Activated T-cell treated with anti-CD3 and anti-CD28 coated beads, Interleukin-2, amount 50 U/mL, for 1 hour (primary cell): ENCODE measurements at regions not wholly inside any gene's neighbourhood (a gene's known extent, or its start where the extent isn't known, plus 50 kb on each side); places are given as distances from the start of the nearest gene placed in this dataset.
"Not testable (repeated sequence)": the region's sequence is repeated elsewhere in the genome, so short reads cannot be mapped to it uniquely, and the experiment has no call there.

ENCODE experiments used
- DNase-seq: peaks from one replicate; pipeline ENCODE4 v3.0.0-alpha.2; 2020

DNA sequence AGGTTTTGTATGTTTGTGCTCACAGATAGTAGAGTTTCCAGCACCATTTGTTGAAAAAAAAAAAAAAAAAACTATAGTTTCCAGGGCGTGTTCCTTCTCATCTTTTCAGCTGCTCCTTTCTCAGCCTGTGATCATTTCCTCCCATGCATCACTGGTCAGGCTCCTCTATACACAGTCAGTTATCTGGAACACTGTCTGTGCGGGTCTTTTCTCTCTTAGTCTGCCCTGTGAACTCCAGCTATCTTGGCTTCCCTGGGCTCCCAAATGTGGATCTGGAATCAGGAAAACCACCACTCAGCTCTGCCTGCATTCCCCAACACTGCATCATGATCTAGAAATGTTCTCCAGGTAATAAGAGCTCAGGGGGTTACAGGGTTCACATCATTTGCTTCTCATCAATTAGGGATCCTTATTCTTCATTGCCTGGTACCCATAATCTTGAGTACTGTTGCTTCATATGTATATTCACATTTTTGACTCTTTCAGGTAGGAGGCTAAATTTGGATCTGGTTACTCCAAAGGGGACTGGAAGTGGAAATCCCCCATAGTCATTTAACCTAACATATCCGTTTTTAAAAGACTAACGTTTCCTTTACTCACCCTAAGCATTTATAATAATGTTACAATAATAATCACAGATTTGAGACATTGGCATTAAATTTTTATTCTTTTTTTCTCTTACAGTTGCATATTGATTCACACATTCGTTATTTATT is 221.8 kb upstream of the KLF3 start:
- no peak for DNase-seq

DNA sequence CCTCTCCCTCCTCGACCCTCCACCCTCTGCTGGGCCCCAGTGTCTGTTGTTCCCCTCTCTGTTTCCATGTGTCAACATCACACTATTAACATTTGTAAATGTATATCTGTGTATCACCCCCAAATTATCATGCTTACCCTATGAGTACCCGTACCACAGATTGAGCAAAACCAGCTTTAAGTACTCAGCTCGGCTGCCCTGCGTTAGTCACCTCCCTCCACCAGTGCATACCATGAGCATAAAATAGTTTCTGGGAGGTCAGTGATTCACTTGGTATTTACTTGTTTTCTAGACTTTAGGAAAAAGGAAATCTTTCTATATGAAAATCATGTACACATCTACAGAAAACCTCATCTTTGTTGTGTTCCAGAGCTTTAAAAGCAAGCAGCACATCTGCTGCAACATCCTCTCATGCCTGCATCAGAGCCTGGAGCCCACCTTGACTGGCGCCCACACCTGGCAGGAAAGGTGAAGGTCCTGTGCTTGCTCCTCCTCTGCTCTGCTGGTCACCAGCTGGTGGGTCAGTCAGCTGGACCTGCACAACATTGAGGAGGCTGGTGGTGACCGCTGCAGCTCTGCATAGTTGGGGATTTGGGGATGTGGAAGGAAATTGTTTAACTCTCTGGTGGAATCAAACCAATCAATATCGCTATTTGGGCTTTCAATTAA is 214.4 kb upstream of the KLF3 start:
- no peak for DNase-seq

DNA sequence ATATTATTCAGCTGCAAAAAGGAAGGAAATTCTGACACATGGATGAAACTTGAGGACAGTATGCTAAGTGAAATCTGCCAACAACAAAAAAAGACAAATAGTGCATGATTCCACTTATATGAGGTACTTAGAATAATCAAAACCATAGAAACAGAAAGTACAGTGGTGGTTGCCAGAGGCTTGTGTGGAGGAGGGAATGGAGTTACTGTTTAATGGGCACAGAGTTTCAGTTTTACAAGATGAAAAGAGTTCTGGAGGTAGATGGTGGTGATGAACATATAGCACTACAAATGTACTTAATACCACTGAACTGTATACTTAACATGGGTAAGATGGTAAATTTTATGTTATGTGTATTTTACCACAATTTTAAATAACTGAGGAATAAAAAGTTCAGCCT is 212.0 kb upstream of the KLF3 start:
- no peak for DNase-seq

DNA sequence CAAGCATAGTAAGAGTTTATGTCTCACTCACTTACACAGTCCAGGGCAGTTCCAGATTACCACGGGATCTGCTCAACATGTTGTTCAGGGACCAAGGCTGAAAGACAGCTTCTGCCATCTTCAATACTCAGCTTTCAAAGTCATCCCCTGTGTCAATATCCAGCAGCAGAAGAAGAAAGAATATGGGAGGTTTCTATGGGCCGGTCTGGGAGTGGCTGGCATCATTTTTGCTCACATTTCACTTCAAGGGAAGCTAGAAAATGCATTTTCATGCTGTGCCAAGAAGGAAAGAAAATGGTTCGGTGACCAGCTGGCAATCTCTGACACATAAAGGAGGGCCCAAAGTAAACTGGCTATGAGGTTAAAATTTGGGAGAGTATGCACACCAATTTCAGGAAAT is 211.5 kb upstream of the KLF3 start:
- no peak for DNase-seq

DNA sequence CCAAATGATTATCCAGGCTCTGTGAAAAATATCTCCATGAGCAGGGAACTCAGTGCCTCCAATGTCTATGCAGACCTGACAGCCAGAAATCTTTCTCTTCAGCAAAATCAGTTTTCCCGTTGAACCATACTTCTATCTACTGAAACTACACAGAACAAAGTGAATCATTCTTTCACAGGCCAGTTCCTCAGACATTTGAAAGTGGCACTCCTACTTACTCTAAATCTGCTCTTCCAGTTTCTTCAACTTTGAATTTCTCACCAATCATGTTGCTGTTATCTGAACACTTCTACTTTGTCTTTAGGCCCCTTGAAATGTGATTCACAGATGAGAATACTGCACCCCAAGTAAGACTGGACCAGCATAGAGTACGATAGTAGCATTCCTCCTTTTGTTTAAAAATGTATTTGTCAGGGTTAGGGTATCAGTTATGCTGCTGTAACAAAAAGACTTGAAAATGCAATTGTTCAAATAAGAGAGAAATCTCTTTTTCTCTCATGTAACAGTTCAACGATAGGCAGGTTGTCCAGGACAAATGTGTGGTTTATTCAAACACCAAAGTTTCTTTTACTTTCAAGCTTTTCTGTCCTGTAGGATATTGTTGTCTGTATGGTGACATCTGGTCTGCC is 210.6 kb upstream of the KLF3 start:
- no peak for DNase-seq

DNA sequence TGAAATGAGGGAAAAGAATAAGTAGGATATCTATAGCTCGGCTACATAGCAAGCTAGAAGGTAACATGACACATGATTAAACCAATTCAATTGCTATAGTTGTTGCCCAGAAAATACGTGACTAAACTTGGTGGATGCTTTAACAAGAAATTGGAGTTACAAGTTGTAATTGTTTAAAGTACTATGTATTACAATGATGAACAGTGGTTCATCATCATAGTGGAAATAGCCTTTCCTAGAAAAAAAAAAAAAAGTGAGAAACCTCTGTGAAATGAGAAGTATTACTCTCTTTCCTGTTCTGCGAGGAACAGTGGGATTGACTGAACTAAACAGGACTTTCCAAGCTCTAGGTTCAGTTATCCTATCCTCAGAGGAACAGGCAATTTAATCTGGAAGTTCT is 209.7 kb upstream of the KLF3 start:
- DNase-seq, result no peak

DNA sequence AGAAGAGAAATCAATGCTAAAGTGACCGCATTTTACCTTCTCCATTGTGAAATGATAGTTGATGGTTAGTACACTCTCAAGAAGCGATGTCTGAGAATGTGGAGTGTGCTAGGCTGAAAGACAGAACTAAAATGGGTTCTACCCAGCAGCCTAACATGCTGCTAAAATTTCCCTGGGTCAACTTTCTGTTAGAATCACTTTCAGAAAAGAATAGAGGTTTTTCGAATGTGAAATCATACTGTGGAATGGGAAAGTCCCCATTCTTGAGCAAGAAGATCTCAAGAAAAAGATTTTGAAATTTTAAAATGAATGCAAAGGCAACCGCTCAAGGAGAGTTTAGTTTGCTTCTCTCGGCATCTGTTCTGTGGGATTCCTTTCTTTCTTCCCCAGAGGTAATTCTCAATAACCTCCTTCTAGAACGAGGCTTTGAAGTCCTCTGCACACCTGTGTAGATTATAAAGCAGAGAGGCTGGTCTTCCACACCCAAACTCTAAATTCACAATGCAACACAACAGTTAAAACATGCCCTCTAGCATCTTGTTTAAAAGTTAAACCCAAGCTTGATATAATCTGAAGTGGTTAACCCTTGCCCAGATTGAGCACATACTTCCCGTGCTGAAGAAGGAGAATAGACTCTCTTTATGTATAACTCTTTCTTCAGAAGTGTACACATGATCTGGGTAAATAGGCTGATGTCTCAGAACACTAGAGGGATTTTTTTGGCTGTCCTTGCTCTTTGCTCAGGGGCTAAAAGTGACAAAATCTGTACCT is 208.7 kb upstream of the KLF3 start:
- no peak for DNase-seq

DNA sequence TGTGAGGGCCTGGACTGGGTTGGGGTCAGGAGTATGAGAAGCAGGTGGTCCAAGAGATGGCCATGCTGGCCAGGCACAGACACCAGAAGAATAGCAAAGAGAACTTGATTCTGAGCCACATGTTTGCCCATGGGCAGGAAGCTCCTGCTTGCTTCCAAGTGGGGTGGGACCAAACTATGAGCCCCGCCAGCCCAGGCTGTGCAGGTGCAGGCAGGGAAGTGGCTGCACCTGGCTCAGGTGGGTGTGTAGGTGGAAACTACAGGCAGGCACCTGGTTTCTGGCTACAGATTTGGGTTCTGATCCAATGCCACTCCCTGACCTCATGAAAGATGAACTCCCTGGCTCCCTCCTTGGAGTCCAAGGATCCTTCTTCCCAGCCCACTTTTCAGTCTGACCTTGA is 207.9 kb upstream of the KLF3 start:
- DNase-seq, result no peak

DNA sequence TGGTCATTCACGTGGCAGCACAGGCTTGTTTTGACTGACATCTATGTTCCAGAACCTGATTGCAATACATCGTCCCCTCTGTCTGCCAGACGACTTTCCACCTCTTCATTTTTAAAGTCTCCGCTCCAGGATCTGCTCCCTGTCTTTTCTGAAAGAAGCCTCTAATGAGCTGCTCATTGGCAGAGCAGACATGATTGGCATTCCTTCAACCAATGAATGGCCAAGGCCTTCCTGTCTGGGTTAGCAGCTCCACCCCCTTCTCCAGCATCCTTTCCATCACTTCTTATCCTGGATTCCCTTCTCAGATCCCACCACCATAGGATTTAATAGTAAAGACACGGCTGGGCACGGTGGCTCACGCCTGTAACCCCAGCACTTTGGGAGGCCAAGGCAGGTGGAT is 202.7 kb upstream of the KLF3 start:
- no peak for DNase-seq

DNA sequence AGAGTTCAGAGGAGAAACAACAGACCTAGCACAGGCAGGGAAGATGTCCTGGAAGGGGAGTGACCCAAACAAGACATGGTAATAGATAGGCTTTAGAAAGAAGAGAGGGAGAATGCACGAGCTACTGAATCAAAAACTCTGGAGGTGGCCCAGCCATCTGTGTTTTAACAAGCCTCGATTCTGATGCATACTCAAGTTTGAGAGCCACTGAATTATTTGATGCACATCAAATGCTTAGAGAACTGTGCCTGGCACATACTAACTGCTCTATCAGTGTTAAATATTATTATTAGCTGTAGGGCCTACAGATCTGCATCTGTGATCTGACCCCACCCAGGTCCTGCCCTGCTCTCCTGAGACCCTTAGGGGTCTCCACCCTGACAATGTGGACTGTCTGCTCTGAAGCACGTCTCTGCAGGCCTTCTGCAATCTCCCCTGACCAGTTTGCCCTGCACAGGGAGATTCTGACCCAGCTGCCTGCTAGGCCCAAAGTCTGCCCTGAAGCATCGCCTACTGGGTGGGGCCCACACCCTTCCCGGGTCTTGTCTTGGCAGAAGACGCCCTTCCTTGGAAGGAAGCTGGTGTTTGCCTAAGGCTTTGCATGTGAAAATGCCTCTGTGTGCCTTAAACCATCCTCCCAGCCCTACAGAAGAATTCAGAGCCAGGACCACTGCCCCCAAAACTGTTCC is 201.5 kb upstream of the KLF3 start:
- DNase-seq, result no peak

DNA sequence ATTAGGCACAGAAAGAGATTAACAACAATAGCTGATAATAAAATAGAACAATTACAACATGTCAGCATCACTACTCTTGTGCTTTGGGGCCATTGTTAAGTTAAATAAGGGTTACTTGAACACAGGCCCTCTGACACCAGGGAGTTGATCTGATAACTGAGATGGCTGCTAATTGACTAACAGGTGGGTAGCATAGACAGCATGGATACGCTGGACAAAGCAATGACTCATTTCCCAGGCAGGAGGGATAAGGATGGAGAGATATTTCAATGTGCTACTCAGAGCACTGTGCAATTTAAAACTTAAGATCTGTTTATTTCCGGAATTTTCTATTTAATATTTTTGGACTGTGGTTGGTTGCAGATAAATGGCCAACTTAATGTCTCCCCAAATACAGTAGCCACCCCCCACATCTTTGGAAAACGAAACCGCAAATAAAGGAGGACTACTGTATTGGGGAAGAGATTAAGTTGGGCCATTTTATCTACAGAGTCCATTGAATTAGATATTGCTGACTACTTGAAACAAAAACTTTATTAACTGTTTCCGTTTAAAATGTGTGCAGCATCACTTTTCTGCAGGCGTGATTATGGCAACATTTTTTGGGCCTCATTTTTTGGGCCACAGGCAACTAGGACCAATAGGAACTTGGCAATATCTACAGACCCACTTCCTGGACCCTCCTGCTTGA is 200.6 kb upstream of the KLF3 start:
- no peak for DNase-seq

DNA sequence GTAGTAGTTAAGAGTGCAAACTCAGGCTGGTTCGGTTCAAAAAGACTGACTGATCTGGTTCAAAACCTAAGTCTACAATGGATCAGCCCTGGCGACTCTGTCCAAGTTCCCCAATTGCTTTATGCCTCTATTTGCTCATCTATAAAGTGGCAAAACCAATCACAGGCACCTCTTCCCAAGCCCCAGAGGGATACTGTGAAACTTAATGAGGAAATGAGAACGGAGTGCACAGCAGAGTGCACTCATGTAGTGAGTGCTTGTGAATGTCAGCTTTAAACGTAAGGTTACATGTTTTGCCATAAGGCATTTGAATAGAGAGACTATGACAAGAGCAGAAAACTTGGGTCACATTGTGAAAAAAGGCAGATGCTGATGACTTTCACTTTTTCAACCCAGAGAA is 199.7 kb upstream of the KLF3 start:
- DNase-seq, result no peak

DNA sequence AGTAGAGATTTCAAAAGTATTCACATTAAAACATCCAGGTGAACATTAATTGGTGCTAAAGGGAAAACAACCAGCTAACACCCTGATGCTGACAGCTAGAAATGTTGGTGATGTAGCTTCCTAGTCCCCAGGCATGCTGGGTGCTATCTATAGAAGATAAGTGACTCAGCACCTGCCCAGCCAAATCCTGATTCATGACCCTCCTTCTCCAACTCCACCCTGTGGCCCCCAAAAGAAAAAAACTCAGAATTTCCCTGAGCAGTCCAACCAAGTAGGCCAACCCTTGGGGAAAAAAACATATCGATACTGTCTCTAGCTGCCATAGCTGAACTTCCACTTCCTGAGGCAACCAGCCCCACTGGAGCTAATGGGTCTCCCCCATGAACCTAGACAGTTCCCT is 197.6 kb upstream of the KLF3 start:
- no peak for DNase-seq

DNA sequence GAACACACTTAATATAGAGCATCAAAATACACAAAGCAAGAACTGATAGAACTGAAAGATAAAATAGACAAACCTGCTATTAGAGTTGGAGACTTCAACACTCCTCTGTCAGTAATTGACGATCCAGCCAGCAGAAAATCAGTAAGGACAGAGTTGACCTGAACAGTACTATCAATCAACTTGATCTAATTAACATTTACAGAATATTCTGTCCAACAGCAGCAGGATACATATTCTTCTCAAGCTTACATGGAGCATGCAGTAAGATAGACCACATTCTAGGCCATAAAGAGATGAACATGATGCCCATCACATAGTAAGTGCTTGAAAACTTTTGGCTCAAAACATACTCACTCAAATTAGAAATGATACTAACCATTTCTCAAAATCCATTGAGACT is 196.7 kb upstream of the KLF3 start:
- no peak for DNase-seq

DNA sequence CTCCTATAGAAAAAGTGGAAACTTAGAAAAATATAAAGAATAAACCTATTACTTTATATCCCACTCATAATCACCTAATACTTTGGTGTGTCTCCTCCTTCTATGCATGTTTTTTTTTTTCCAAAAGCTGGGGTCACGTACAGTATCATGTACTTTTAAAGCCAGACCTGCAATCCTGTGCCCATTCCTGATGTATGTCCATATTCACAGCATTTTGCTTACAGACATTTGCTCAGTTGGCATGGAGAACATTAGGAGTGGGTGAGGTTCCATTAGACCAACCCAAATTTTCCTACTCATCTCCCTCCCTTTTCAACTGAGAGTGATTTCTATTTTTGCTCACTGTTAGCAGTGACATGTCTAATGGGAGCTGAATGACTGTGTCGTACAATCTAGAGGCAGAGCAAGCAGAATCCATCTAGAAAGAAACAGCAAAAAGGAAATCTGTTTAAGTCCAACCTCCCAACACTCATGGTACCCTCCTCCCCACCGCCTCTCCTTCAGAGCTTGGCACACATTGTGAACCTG is 195.6 kb upstream of the KLF3 start:
- DNase-seq, result no peak

DNA sequence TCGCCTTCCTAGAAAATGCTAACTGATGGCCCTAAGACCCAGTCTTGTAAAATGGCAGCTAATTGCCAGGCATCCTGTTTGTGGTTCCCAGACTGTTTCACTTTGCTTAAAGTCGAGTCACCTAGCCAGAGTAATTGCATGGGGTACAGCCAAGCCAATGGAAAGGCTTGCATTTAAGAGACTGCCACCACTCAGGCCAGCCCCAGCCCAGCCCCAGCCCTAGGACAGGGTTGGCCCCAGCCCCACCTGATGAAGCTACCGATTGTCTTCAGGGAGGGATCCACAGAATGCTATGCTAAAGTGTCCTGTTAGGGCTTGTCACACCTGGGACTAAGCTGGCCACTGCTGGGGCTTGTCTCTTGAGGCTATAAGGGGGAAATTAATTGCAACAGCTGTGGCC is 194.6 kb upstream of the KLF3 start:
- no peak for DNase-seq

DNA sequence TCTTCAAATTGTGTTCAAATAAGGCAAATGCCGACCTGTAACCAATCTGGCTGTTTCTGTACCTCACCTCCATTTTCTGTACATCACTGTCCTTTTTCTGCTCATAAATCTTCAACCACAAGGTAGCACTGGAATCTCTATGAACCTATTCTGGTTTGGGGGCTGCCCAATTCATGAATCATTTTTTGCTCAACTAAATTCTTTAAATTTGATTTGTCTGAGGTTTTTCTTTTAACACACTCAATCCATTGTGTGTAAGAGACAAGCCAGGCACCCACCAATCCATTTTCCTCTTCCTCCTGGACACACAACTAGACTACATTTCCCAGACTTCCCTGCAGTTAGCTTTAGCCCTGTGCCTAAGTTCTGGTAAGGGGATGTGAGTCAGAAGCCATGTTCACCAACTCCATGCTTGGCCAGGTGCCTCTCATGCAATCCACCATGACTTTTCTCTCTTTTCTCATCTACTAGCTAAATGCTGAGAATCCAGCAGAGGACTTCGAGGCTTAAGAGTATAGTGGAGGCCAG is 193.2 kb upstream of the KLF3 start:
- no peak for DNase-seq

DNA sequence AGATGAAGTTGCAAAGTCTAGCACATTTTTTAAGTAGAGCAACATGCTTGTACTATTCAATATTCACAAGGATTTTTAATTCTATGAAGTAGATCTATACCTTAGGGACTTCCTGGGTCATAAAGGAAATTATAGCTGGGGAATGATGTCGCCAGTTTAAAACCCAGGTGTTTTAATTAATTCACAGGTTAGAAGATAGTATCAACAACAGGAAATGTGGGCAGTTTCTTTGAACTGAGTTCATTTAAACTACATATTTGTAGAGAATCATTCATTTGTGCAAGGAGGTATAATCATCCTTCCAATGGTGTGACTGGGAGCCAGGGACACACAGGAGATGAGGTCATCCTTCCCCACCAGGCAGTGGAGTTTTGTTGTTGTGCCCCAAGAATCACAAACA is 181.3 kb upstream of the KLF3 start:
- no peak for DNase-seq

DNA sequence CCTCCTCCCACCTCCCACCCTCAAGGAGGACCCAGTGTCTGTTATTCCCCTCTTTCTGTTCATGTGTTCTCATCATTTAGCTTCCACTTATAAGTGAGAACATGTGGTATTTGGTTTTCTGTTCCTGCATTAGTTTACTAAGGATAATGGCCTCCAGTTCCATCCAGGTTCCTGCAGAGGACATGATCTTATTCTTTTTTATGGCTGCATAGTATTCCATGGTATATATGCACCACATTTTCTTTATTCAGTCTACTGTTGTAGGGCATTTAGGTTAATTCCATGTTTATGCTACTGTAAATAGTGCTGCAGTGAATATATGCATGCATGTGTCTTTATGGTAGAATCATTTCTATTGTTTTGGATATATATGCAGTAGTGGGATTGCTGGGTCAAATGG is 180.4 kb upstream of the KLF3 start:
- not testable (repeated sequence) for DNase-seq

DNA sequence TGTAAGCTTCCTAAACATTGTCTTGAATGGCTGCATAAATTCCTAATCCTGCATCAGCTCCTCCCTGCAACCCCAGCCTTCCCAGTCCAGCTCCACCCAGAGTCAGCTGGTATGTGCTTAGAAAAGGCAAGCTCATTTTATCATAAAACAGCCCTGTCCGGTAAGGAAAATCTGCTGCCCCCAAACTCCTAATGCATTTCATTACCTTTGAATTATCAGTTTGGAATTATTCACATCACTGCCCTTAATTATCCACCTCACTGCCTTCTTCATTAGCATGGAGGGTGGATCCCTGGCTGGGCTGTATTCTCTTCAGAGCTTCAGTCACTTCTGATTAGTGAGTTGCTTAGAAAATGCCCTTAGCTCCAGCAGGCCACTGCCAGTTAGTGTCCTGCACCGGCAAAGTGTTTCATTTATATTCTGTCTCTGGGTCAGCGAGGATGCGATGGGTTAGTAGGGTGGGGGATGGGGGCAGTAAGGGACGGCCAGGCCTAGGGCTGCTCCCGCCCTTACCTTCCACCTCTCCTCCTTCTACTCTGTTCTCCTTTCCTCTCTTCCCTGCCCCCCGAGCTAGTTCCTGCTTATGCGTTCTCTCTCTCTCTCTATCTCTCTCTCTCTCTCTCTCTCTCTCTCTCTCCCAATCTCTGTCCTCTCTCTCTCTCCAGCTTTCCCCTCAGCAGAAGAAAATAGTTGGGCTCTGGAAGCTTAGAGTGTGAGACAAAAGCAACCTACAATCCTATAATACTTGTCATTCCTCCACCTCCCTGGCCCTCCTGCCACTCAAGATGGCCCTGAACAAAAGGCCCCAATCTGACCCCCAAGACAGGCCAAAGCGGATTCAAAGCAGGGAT is 174.8 kb upstream of the KLF3 start:
- DNase-seq, result no peak
